Fibroblast of skin of right quadriceps (primary cell): ENCODE measurements at regions not wholly inside any gene's neighbourhood (a gene's known extent, or its start where the extent isn't known, plus 50 kb on each side); places are given as distances from the start of the nearest gene placed in this dataset.

Experiments
- DNase-seq: peaks from one replicate; pipeline ENCODE4 v3.0.0-alpha.2; 2013

DNA sequence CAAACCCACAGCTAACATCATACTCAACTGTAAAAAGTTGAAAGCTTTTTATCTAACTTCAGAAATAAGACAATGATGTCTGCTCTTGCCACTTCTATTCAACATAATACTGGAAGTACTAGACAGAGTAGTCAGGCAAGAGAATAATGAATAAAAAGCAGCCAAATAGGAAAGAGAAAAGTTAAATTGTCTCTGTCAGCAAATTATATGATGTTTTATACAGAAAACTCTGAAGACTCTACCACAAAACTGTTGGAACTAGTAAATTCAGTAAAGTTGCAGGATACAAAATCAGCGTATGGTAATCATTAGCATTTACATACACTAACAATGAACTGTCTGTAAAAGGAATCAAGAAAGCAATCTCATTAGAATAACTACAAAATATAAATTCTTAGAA lies 752.9 kb upstream of the CT83 start:
- DNase-seq: no peak

DNA sequence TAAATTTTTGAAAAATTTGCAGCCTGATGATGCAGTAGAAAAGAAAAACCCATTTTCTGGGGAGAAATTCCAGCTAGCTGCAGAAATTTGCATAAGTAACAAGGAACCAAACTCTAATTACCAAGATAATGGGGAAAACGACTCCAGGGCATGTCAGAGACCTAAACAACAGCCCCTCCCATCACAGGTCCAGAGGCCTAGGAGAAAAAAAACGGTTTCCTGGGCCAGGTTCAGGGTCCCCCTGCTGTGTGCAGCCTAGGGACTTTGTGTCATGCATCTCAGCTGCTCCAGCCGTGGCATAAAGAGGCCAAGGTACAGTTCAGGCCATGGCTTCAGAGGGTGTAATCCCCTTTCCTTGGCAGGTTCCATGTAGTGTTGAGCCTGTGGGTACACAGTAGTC lies 733.7 kb upstream of the CT83 start:
- no peak for DNase-seq

DNA sequence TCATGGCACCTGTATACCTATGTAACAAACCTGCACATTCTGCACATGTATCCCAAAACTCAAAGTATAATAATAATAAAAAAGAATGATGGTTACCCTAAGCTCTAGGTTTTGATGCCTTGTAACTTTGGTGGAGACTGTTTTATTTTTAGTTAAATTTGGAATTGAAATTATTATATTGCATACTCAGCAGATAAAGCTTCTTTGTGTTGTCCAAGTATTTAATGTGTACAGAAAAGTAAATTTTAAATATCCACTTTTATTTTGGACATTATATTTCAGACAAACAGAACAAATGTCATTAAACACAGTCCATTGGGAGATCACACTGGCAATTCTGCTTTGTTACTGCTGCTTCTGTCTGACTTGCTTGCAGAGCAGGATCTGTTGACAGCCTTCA lies 684.5 kb upstream of the CT83 start:
- DNase-seq: no peak

- no peak for DNase-seq
Observed at GRCh38 chrX:117138070-117138469, 675.3 kb upstream of the CT83 start.

DNA sequence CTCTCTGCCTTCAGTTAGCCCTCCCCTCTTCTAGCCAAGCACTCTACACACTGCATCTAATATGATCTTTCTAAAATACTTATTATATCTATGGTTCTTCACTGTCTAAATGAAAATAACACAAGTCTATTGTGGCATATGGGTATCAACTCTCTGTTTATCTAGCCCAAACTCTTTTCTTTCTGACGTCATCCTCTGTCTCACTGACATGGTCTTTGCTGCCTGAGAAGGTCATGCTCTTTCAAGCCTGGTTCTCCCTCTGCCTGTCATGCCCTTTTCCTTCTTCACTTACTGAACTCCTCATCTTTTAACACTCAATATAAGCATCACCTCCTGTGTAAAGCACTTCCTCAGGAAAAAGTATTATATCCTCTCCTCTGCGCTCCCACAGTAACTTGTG lies 672.2 kb upstream of the CT83 start:
- no peak for DNase-seq

DNA sequence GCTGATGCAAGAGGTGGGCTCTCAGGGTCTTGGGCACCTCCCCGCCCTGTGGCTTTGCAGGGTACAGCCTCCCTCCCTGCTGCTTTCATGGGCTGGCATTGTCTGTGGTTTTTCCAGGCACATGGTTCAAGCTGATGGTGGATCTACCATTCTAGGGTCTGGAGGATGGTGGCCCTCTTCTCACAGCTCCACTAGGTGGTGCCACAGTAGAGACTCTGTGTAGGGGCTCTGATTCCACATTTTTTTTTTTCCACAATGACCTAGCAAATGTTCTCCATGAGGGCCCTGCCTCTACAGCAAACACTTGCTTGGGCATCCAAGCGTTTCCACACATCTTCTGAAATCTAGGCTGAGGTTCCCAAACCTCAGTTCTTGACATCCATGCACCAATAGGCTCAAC lies 657.9 kb upstream of the CT83 start:
- no peak for DNase-seq

DNA sequence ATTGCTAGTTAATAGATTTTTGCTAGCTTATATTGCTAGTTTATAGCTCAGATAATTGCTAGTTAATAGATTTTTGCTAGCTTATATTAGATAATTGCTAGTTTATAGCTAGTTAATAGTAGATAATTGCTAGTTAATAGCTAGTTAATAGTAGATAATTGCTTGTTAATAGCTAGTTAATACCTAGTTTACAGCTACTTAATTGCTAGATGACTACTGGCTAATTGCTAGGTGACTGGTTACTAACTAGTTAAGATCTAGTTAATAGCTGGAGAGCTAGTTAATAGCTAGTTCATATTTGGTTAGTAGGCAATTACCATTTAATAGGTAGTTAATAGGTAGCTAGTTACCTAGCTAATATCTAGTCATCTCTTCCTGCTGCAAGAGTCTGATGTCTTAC lies 633.8 kb upstream of the CT83 start:
- no peak for DNase-seq

DNA sequence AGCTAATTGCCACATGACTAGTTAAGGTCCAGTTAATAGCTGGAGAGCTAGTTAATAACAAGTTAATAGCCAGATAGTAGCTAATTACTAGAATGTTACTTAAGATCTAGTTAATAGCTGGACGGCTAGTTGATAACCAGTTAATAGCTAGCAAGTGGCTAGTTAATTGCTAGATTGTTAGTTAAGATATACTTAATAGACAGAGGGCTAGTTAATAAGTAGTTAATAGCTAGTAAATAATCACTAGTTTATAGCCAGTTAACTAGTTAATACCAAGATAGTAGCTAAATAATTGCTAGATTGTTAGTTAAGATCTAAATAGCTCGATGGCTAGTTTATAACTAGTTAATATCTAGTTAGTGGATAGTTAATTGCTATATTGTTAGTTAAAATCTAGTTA lies 632.6 kb upstream of the CT83 start:
- DNase-seq: no peak

- no peak for DNase-seq
Observed at GRCh38 chrX:117094149-117094548, 631.4 kb upstream of the CT83 start.

DNA sequence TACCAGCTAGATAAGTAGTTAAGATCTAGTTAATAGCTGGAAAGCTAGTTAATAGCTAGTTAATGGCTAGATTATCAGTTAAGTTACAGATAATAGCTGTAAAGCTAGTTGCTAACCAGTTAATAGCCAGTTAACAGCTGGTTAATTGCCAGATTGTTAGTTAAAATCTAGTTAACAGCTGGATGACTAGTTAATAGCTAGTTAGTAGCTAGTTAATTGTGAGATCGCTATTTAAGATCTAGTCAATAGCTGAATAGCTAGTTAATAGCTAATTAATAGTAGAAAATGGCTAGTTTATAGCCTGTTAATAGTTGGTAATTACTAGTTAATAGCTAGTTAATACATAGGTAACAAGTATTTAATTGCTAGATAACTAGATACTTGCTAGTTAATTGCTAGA lies 630.5 kb upstream of the CT83 start:
- DNase-seq: no peak

DNA sequence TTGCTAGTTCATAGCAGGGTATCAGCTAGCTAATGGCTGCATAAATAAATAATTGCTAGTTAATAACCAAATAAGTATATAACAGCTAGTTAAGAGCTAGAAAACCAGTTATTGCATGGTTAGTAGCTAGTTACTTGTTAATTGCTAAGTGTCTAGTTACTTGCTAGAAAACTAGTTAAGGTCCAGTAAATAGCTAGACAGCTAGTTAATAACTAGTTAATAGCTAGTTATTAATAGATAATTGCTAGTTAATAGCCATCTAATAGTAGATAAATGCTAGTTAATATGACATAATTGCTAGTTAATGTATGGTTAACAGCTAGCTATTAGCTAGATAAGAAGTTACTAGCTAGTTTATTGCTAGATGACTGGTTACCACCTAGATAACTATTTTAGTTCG lies 629.9 kb upstream of the CT83 start:
- no peak for DNase-seq

GRCh38 chrX:117063224-117063623 lies 600.4 kb upstream of the CT83 start:
- DNase-seq: no peak

GRCh38 chrX:117059848-117060247 lies 597.1 kb upstream of the CT83 start:
- DNase-seq: no peak

GRCh38 chrX:117053260-117053659 lies 590.5 kb upstream of the CT83 start:
- DNase-seq: no peak

GRCh38 chrX:117038918-117039440 lies 576.2 kb upstream of the CT83 start:
- no peak for DNase-seq

GRCh38 chrX:117010243-117010642 lies 547.5 kb upstream of the CT83 start:
- no peak for DNase-seq

DNA sequence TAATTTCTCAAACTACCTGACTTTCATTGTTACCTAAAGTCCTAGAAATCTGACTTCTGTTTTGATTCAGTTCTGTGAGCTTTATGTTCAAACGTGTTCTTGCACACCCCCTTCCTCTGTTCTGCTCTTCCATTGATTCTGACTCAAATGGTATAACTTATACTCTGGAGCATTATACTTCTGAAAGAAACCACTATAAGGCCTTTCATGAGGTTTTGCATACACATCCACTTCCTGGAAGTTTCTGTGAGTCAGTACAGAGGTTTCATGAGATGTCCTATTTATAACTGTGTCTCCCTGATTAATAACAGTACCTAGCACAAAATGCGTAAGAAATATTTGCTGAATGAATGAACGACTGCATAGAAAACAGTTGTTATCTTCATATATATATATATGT lies 540.2 kb upstream of the CT83 start:
- no peak for DNase-seq

DNA sequence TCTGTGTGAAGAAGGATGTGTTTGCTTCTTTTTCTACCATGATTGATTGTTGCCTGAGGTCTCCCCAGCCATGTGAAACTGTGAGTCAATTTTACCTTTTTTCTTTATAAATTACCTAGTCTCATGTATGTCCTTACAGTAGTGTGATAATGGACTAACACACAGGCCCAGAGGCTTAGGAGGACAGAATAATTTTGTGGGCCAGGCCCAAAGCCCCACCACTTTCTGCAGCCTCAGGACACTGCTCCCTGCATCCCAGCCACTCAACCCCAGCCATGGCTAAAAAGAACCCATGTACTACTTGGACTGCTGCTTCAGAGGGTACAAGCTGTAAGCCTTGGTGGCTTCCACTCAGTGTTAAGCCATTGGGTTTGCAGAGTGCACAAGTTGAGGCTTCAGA lies 512.7 kb upstream of the CT83 start:
- no peak for DNase-seq

DNA sequence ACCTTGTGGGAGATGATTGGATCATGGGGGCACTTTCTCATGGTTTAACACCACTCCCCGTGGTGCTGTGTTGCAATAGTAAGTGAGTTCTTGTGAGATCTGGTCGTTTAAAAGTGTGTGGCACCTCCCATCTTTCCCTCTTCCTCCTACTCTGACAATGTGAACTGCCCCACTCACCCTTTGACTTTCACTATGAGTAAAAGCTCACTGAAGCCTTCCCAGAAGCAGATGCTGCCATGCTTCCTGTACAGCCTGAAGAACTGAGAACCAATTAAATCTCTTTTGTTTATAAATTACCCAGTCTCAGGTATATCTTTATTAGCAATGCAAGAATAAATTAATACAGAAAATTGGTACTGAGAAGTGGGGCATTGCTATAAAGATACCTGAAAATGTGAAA lies 509.6 kb upstream of the CT83 start:
- no peak for DNase-seq

DNA sequence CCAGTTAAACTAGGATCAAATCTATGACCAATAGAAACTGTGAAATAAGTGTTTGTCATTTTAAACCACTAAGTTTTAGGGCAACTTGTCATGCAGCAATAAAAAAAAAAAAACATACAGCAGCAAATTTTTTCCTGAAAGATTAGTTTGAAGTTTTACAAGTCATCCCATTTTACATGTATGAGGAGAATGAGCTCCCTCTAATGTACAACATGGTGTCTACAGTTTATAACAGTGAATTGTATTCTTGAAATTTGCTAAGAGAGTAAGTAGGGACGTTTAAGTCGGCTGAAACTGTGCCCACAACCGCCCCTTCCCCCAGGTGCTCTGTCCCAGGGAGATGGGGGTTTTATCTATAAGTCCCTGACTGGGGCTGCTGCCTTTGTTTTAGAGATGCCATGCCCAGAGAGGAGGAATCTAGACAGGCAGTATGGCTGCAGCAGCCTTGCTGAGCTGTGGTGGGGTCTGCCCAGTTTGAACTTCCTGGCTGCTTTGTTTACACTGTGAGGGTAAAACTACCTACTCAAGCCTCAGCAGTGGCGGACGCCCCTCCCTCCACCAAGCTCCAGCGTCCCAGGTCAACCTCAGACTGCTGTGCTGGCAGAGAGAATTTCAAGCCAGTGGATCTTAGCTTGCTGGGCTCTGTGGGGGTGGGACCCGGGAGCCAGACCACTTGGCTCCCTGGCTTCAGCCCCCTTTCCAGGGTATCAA lies 499.3 kb upstream of the CT83 start:
- DNase-seq: no peak

- DNase-seq: no peak
Observed at GRCh38 chrX:116930311-116930710, 467.5 kb upstream of the CT83 start.

DNA sequence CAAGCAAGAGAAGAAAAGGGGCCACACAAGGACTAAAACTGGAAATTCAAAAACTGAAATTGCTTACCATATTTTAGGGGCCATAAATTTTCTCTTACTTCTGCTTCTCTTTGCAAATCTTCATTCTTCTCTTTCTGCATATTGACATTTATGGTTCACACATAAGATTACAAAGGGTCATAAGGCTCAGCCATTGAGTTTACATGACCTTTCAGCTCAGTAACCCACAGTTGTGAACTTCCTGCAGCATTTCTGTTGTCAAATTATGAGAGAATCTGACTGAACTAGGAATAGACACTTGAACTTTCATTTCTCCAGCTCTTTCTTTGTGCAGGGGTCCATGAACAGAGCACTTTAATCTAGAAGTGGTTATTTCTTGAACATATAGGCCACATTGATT lies 434.8 kb upstream of the CT83 start:
- DNase-seq: no peak

- DNase-seq: no peak
Observed at GRCh38 chrX:116881961-116882360, 419.2 kb upstream of the CT83 start.

GRCh38 chrX:116873671-116874070 lies 410.9 kb upstream of the CT83 start:
- DNase-seq: peak; percentile 68

- no peak for DNase-seq
Observed at GRCh38 chrX:116872931-116873330, 410.2 kb upstream of the CT83 start.
